GM12878 (cell line): ENCODE measurements at regions not wholly inside any gene's neighbourhood (a gene's known extent, or its start where the extent isn't known, plus 50 kb on each side); places are given as distances from the start of the nearest gene placed in this dataset.

ENCODE experiments used
- ATAC-seq: fragments of 200-7000 bp; cut with Tn5 transposase; 3 replicates; pipeline ENCODE4 v1.9.1; 2020; ENCODE audit warnings: mild to moderate bottlenecking, moderate library complexity
- BruUV-seq: library from RNA; stranded (reverse); fragments of 400-500 nt; replicated peaks from 2 replicates; lab custom pipeline; 2021; lab: Mats Ljungman, UMichigan
- CTCF ChIA-PET: fragments of 300-600 bp; sonication (Branson Sonifier 250); formaldehyde crosslinking; extraction: SDS; loops from one replicate; lab custom pipeline; 2021; ENCODE audit warnings: inconsistent platforms; lab: Yijun Ruan, JAX
- POLR2A ChIA-PET: fragments of 350-600 bp; formaldehyde crosslinking; extraction: SDS; loops from one replicate; lab custom pipeline; 2021; ENCODE audit warnings: inconsistent platforms; lab: Charles Lee
- RAD21 ChIA-PET: fragments of 300-600 bp; sonication (Branson Sonifier 250); formaldehyde crosslinking; loops from one replicate; lab custom pipeline; 2023; ENCODE audit warnings: antibody characterized with exemption; ENCODE audit not compliant: unreplicated experiment; lab: Charles Lee
- SMC1A ChIA-PET: fragments of 300-600 bp; sonication (Branson Sonifier 250); formaldehyde crosslinking; loops from one replicate; lab custom pipeline; 2023; ENCODE audit not compliant: unreplicated experiment, uncharacterized antibody; lab: Charles Lee
- DNase-seq: peaks from one replicate; pipeline ENCODE4 v3.0.0-alpha.2; 2011; ENCODE audit warnings: low read depth, low spot score
- FAIRE-seq: peaks from 3 replicates; lab custom pipeline; 2011; peaks lifted over from hg19 to GRCh38; lab: Jason Lieb, UNC
- H2AFZ ChIP-seq: 2 replicates; pipeline ENCODE4 v1.6.0; 2011; ENCODE audit warnings: low read depth, low read length, control low read depth; ENCODE audit not compliant: control insufficient read depth
- H3K27ac ChIP-seq: 2 replicates; pipeline ENCODE4 v1.5.1; 2011; ENCODE audit warnings: control low read depth; ENCODE audit not compliant: control insufficient read depth, insufficient read depth
- H3K27me3 ChIP-seq, 2 experiments: replicated peaks in 1 of 2; 2 replicates each; pipeline versions ENCODE4 v1.6.0 to v1.6.1; 2011; ENCODE audit warnings: low read length in 1 of 2; ENCODE audit not compliant: control insufficient read depth in 2 of 2, insufficient read depth in 2 of 2
- H3K36me3 ChIP-seq, 2 experiments: 2 replicates each; pipeline ENCODE4 v1.5.1; 2011; ENCODE audit warnings: low read length in 1 of 2; ENCODE audit not compliant: control insufficient read depth in 2 of 2, insufficient read depth in 2 of 2
- H3K4me1 ChIP-seq: 2 replicates; pipeline ENCODE4 v1.6.1; 2011; ENCODE audit warnings: mild to moderate bottlenecking, low read length, moderate library complexity, mixed read lengths; ENCODE audit not compliant: control insufficient read depth, insufficient read depth
- H3K4me2 ChIP-seq: 2 replicates; pipeline ENCODE4 v1.6.0; 2011; ENCODE audit warnings: control low read depth; ENCODE audit not compliant: control insufficient read depth, insufficient read depth
- H3K4me3 ChIP-seq: fragments of 200-600 bp; sonication (generic); 2 replicates; pipeline ENCODE4 v1.5.1; 2016
- H3K79me2 ChIP-seq: 2 replicates; pipeline ENCODE4 v1.6.0; 2011; ENCODE audit warnings: low read length; ENCODE audit not compliant: control insufficient read depth, insufficient read depth
- H3K9ac ChIP-seq: 2 replicates; pipeline ENCODE4 v1.8.0; 2011; ENCODE audit warnings: low read length, control low read depth, mixed read lengths; ENCODE audit not compliant: control insufficient read depth, insufficient read depth
- H3K9me3 ChIP-seq: replicated peaks from 3 replicates; pipeline ENCODE4 v1.5.1; 2011; ENCODE audit warnings: mild to moderate bottlenecking, low read length; ENCODE audit not compliant: control insufficient read depth, insufficient read depth
- H4K20me1 ChIP-seq: 2 replicates; pipeline ENCODE4 v1.6.0; 2011; ENCODE audit not compliant: control insufficient read depth, insufficient read depth
- BACH1 ChIP-seq: fragments of 450-650 bp; IDR thresholded peaks from 2 replicates; pipeline ENCODE4 v1.6.1; 2017; ENCODE audit warnings: mild to moderate bottlenecking, borderline replicate concordance
- IKZF2 ChIP-seq, 2 experiments: fragments of 450-650 bp; IDR thresholded peaks; 2 replicates each; pipeline ENCODE4 v1.6.1; 2017; ENCODE audit warnings: mild to moderate bottlenecking in 2 of 2, moderate library complexity in 2 of 2
- IRF4 ChIP-seq: IDR thresholded peaks from 2 replicates; pipeline ENCODE4 v1.6.1; 2011; ENCODE audit warnings: low read depth, low read length
- RUNX3 ChIP-seq: IDR thresholded peaks from 2 replicates; pipeline ENCODE4 v1.6.1; 2012; ENCODE audit warnings: low read length, inconsistent platforms
- SPI1 ChIP-seq: IDR thresholded peaks from 2 replicates; pipeline ENCODE4 v1.6.1; 2011; ENCODE audit warnings: low read depth, mild to moderate bottlenecking, low read length, moderate library complexity, borderline replicate concordance; ENCODE audit not compliant: insufficient read depth
- ZNF592 ChIP-seq: fragments of 450-650 bp; IDR thresholded peaks from 2 replicates; pipeline ENCODE4 v1.6.1; 2017; ENCODE audit warnings: mild to moderate bottlenecking, moderate library complexity
- WGBS: methylation state at CpG from one replicate; pipeline ENCODE4 v1.1.6; 2016; ENCODE audit warnings: low lambda C conversion rate; ENCODE audit not compliant: insufficient replicate concordance, insufficient coverage; ENCODE audit errors: missing lambda C conversion rate; 5-methylcytosine and 5-hydroxymethylcytosine counted together
- in situ Hi-C: fragments of 300-500 bp; cut with MboI; formaldehyde crosslinking; loops from 9 replicates; pipeline ENCODE4 v1.14.3; 2018; ENCODE audit warnings: mixed read lengths
- intact Hi-C: fragments of 100-400 bp; cut with micrococcal nuclease; formaldehyde crosslinking; loops from one replicate; pipeline ENCODE4 v1.14.2; 2022; ENCODE audit not compliant: unreplicated experiment

- intact Hi-C loops: no loop called here
- SMC1A ChIA-PET: interaction anchor here (0.6 to 0.8 kb wide), 2 partner anchors 13 to 80 kb away, joined by 3 read pairs; no protein-coding TSS in a partner anchor
- H3K9ac ChIP-seq: no peak overlapping the region
- RAD21 ChIA-PET: no interaction called here
- H3K9me3 ChIP-seq: no peaks in the 10 kb centered on the region; the same call in 2 of the 3 replicates
- FAIRE-seq (no peak), ATAC-seq (peak; percentile 69), DNase-seq (peak; percentile 21)
- peak; percentile 17 to 32; a peak in 1 of 4 replicates for TF ChIP-seq IKZF2 (IDR thresholded peaks at IDR 0.05)
- TF ChIP-seq BACH1: no peak
- TF ChIP-seq SPI1: peak; percentile 87
- 0 out of 2 replicates have a peak, but pooled peaks have one; percentile 5 for TF ChIP-seq RUNX3
- TF ChIP-seq IRF4: peak; percentile 71; the same call in 1 of the 2 replicates
- TF ChIP-seq ZNF592: no peak
- no peak overlapping the region for H2AFZ ChIP-seq
- 32% methylated on average over 6 of the region's 6 CpGs for WGBS
- in situ Hi-C loops: no loop called here
- no peak overlapping the region for H3K27ac ChIP-seq
- CTCF ChIA-PET: interaction anchor here (1.1 kb wide), 1 partner anchor 19 kb away, joined by 3 read pairs; no protein-coding TSS in a partner anchor
- POLR2A ChIA-PET: interaction anchor here (0.6 kb wide), 1 partner anchor 265 kb away, joined by 3 read pairs; no protein-coding TSS in a partner anchor
- H3K4me3 ChIP-seq: no peak overlapping the region
- H3K36me3 ChIP-seq: no peaks in the 10 kb centered on the region
- BruUV-seq: no TSS peak
- peak overlapping the region; percentile 38 for H3K4me2 ChIP-seq
- no peaks in the 10 kb centered on the region for H3K27me3 ChIP-seq
- H3K4me1 ChIP-seq: peaks cover 5% of the 10 kb centered on the region
- no peaks in the 10 kb centered on the region for H4K20me1 ChIP-seq
- H3K79me2 ChIP-seq: no peaks in the 10 kb centered on the region
Observed at GRCh38 chr21:35438643-35439404, 389.7 kb upstream of the RUNX1 start.
